H1 (cell line): ENCODE measurements at regions not wholly inside any gene's neighbourhood (a gene's known extent, or its start where the extent isn't known, plus 50 kb on each side); places are given as distances from the start of the nearest gene placed in this dataset.

Experiments used
- CHD7 ChIP-seq: fragments of 300-600 bp; sonication (generic); IDR thresholded peaks from 2 replicates; pipeline ENCODE4 v1.7.1; 2012; ENCODE audit warnings: low read length, moderate library complexity, mild to moderate bottlenecking, inconsistent platforms; ENCODE audit not compliant: insufficient replicate concordance

GRCh38 chr14:76273346-76273745 is 102.6 kb upstream of the ESRRB start (continued):
- TF ChIP-seq CHD7 = no peak
